HEK293T (cell line): ENCODE measurements at regions not wholly inside any gene's neighbourhood (a gene's known extent, or its start where the extent isn't known, plus 50 kb on each side); places are given as distances from the start of the nearest gene placed in this dataset.

ENCODE experiments used
- ARNT ChIP-seq: fragments of 450-650 bp; IDR thresholded peaks from 2 replicates; pipeline ENCODE4 v1.6.1; 2017; ENCODE audit warnings: mild to moderate bottlenecking
- BHLHE40 ChIP-seq: fragments of 450-650 bp; IDR thresholded peaks from 2 replicates; pipeline ENCODE4 v1.6.1; 2016; ENCODE audit warnings: mild to moderate bottlenecking, moderate library complexity, borderline replicate concordance
- CTBP1 ChIP-seq: fragments of 450-650 bp; IDR thresholded peaks from 2 replicates; pipeline ENCODE4 v1.6.1; 2016; ENCODE audit warnings: borderline replicate concordance
- ELF4 ChIP-seq: fragments of 450-650 bp; IDR thresholded peaks from 2 replicates; pipeline ENCODE4 v1.6.1; 2017; ENCODE audit warnings: antibody characterized with exemption
- FOXK2 ChIP-seq: fragments of 450-650 bp; IDR thresholded peaks from 2 replicates; pipeline ENCODE4 v1.6.1; 2016; ENCODE audit warnings: mild to moderate bottlenecking
- FOXM1 ChIP-seq: fragments of 450-650 bp; IDR thresholded peaks from 2 replicates; pipeline ENCODE4 v1.6.1; 2017; ENCODE audit warnings: mild to moderate bottlenecking, borderline replicate concordance
- HDGF ChIP-seq: fragments of 450-650 bp; IDR thresholded peaks from 2 replicates; pipeline ENCODE4 v1.6.1; 2017; ENCODE audit warnings: antibody characterized with exemption, borderline replicate concordance
- L3MBTL2 ChIP-seq: fragments of 450-650 bp; conservative IDR thresholded peaks from 2 replicates; pipeline ENCODE4 v1.6.1; 2016; ENCODE audit warnings: mild to moderate bottlenecking
- NFRKB ChIP-seq: fragments of 450-650 bp; IDR thresholded peaks from 2 replicates; pipeline ENCODE4 v1.6.1; 2016; ENCODE audit warnings: mild to moderate bottlenecking, moderate library complexity
- PKNOX1 ChIP-seq: fragments of 450-650 bp; IDR thresholded peaks from 2 replicates; pipeline ENCODE4 v1.6.1; 2016
- SP1 ChIP-seq: fragments of 450-650 bp; IDR thresholded peaks from 2 replicates; pipeline ENCODE4 v1.6.1; 2017
- SUZ12 ChIP-seq: fragments of 450-650 bp; IDR thresholded peaks from 2 replicates; pipeline ENCODE4 v1.6.1; 2016; ENCODE audit warnings: mild to moderate bottlenecking
- ZNF384 ChIP-seq: fragments of 450-650 bp; IDR thresholded peaks from 2 replicates; pipeline ENCODE4 v1.6.1; 2016

GRCh38 chr2:198289811-198290210 lies 485.4 kb downstream of the PLCL1 start:
- TF ChIP-seq CTBP1 (no peak), FOXM1 (no peak), SUZ12 (no peak), ZNF384 (no peak), BHLHE40 (no peak), SP1 (no peak), PKNOX1 (no peak), FOXK2 (no peak), ELF4 (no peak), HDGF (no peak), L3MBTL2 (no peak), NFRKB (no peak), ARNT (no peak)
